Activated naive CD8-positive, alpha-beta T cell treated with anti-CD3 and anti-CD28 coated beads, Interleukin-2, amount 10 ng/mL, durations not matched to agents 7 days and 5 days (primary cell): ENCODE measurements at regions not wholly inside any gene's neighbourhood (a gene's known extent, or its start where the extent isn't known, plus 50 kb on each side); places are given as distances from the start of the nearest gene placed in this dataset.
"Not testable (repeated sequence)": the region's sequence is repeated elsewhere in the genome, so short reads cannot be mapped to it uniquely, and the experiment has no call there.

ENCODE experiments used
- ATAC-seq: fragments of 150-1000 bp; cut with Tn5 transposase; one replicate; pipeline ENCODE4 v1.10.0; 2021; ENCODE audit warnings: low read depth, moderate library complexity
- POLR2A ChIA-PET: fragments of 350-600 bp; sonication (Branson Sonifier 250); formaldehyde crosslinking; loops from one replicate; lab custom pipeline; 2021; ENCODE audit warnings: antibody characterized with exemption; lab: Charles Lee
- DNase-seq: peaks from one replicate; pipeline ENCODE4 v3.0.0; 2021
- H3K27ac Mint-ChIP-seq: one replicate; pipeline ENCODE4 v1.8.0; 2022; ENCODE audit warnings: mild to moderate bottlenecking, mixed read lengths
- H3K27me3 Mint-ChIP-seq: one replicate; pipeline ENCODE4 v1.8.0; 2022; ENCODE audit warnings: mild to moderate bottlenecking, moderate library complexity, mixed read lengths
- H3K36me3 Mint-ChIP-seq: one replicate; pipeline ENCODE4 v1.8.0; 2021; ENCODE audit warnings: mild to moderate bottlenecking, mixed read lengths
- H3K4me1 Mint-ChIP-seq: one replicate; pipeline ENCODE4 v1.8.0; 2021; ENCODE audit warnings: mixed read lengths
- H3K4me3 Mint-ChIP-seq: one replicate; pipeline ENCODE4 v1.8.0; 2022; ENCODE audit warnings: mild to moderate bottlenecking, moderate library complexity, mixed read lengths
- H3K9me3 Mint-ChIP-seq: one replicate; pipeline ENCODE4 v1.8.0; 2021; ENCODE audit warnings: mixed read lengths

- H3K4me1 Mint-ChIP-seq, result no peaks in the 10 kb centered on the region
- no peaks in the 10 kb centered on the region for H3K36me3 Mint-ChIP-seq
- no peak overlapping the region for H3K4me3 Mint-ChIP-seq
- no peaks in the 10 kb centered on the region for H3K9me3 Mint-ChIP-seq
- no peak overlapping the region for H3K27ac Mint-ChIP-seq
- H3K27me3 Mint-ChIP-seq, result peaks cover 4% of the 10 kb centered on the region
- DNase-seq (no peak), ATAC-seq (no peak)
- POLR2A ChIA-PET, result no interaction called here
Observed at GRCh38 chr20:4635781-4636180, 50.5 kb upstream of the PRNP start.

DNA sequence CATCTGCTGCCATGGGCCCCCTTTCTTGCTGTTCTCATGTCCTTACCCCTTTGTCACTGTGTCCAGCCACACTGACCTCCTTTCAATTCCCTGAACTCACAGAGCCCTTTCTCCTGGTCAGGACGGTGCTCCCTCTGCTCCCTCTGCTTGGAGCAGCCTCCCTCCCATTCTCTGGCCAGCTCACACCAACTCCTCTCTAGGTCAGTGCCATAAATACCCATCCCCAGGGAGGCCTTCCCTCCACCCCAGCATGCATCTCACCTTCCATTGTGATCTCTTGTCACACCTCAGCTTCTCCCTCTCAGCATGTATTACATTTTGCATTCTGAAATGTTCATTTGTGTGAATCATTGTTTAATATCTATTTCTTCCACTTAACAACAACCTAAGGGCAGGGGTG is 50.9 kb upstream of the PRNP start:
- Mint-ChIP-seq H3K9me3 (no peaks in the 10 kb centered on the region), H3K4me1 (no peaks in the 10 kb centered on the region), H3K27me3 (peaks cover 4% of the 10 kb centered on the region), H3K36me3 (no peaks in the 10 kb centered on the region), H3K27ac (no peak overlapping the region), H3K4me3 (no peak overlapping the region)
- DNase-seq (no peak), ATAC-seq (no peak)
- POLR2A ChIA-PET, result no interaction called here

DNA sequence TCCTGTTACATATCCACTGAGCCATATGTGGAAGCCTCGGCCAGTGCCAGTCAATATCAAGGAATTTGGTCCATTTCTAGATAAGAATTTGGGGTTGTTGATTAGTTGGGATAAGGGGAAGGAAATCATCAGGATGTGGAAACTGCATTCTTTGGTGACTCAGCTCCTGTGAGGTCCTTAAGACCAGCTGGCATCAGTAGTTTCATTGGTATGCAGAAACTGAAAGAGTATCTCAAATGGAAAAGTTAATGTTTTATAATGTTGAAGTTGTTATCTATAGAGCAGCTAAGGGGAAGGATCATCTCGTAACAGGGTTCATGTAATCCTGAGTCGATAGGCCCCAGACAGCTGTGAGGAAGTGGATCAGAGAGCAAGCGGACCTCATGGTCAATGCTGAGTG is 52.5 kb upstream of the PRNP start:
- no peaks in the 10 kb centered on the region for H3K4me1 Mint-ChIP-seq

DNA sequence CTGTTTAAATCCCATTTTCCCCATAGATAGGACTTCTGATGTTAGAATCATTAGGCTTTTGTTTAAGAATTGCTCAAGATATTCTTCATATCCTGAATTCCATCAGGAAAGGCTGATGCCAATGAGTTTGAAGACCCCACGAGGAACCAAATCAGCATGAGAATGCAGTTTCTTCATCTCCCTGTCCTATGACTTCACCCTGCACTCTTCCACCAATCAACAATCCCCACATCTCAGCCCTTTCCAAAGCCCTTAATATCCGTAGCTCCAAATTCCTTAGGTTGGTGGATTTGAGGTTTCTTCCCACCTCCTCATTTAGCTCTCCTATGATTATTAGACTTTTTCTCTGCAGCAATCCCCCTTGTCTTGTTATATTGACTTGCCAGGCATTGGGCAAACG is 52.9 kb upstream of the PRNP start:
- Mint-ChIP-seq H3K4me3 (no peak overlapping the region), H3K4me1 (no peaks in the 10 kb centered on the region), H3K9me3 (no peaks in the 10 kb centered on the region), H3K27me3 (peaks cover 8% of the 10 kb centered on the region), H3K36me3 (no peaks in the 10 kb centered on the region), H3K27ac (no peak overlapping the region)
- POLR2A ChIA-PET, result no interaction called here
- ATAC-seq, result no peak
- DNase-seq, result no peak

More for the DNA sequence above, 52.5 kb upstream of the PRNP start:
- ATAC-seq (no peak), DNase-seq (no peak)
- POLR2A ChIA-PET, result no interaction called here
- Mint-ChIP-seq H3K4me3 (no peak overlapping the region), H3K36me3 (no peaks in the 10 kb centered on the region), H3K9me3 (no peaks in the 10 kb centered on the region), H3K27me3 (peaks cover 8% of the 10 kb centered on the region), H3K27ac (no peak overlapping the region)

GRCh38 chr20:4632876-4633275 is 53.4 kb upstream of the PRNP start:
- no peaks in the 10 kb centered on the region for H3K36me3 Mint-ChIP-seq
- H3K27ac Mint-ChIP-seq, result no peak overlapping the region
- no peak overlapping the region for H3K4me3 Mint-ChIP-seq
- no peaks in the 10 kb centered on the region for H3K9me3 Mint-ChIP-seq
- POLR2A ChIA-PET, result no interaction called here
- H3K27me3 Mint-ChIP-seq, result peaks cover 10% of the 10 kb centered on the region
- ATAC-seq, result no peak
- H3K4me1 Mint-ChIP-seq, result no peaks in the 10 kb centered on the region
- no peak for DNase-seq

- POLR2A ChIA-PET, result no interaction called here
- DNase-seq (no peak), ATAC-seq (no peak)
- Mint-ChIP-seq H3K9me3 (peaks cover 5% of the 10 kb centered on the region), H3K4me1 (no peaks in the 10 kb centered on the region), H3K4me3 (no peak overlapping the region), H3K27me3 (peaks cover 28% of the 10 kb centered on the region), H3K36me3 (peaks cover 2% of the 10 kb centered on the region), H3K27ac (no peak overlapping the region)
Observed at GRCh38 chr20:4626228-4626627, 60.0 kb upstream of the PRNP start.

DNA sequence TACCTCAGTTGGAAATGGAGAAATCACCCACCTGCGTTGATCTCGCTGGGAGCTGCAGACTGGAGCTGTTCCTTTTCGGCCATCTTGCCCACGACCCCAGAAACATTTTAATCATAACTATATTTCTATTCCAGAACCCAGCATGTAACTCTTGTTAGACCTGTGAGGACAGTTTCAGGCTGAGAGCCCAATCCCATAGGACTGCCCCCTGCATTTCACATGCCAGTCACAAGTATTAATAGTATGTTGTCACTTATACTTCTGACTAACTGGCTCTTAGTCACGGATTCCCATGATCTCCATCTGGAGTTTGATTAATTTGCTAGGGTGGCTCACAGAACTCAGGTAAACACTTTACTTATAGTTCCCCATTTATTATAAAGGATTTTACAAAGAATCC is 60.6 kb upstream of the PRNP start:
- Mint-ChIP-seq H3K4me1 (no peaks in the 10 kb centered on the region), H3K4me3 (no peak overlapping the region), H3K9me3 (peaks cover 5% of the 10 kb centered on the region), H3K27ac (no peak overlapping the region), H3K36me3 (peaks cover 2% of the 10 kb centered on the region), H3K27me3 (peaks cover 34% of the 10 kb centered on the region)
- POLR2A ChIA-PET, result no interaction called here
- ATAC-seq (no peak), DNase-seq (no peak)

DNA sequence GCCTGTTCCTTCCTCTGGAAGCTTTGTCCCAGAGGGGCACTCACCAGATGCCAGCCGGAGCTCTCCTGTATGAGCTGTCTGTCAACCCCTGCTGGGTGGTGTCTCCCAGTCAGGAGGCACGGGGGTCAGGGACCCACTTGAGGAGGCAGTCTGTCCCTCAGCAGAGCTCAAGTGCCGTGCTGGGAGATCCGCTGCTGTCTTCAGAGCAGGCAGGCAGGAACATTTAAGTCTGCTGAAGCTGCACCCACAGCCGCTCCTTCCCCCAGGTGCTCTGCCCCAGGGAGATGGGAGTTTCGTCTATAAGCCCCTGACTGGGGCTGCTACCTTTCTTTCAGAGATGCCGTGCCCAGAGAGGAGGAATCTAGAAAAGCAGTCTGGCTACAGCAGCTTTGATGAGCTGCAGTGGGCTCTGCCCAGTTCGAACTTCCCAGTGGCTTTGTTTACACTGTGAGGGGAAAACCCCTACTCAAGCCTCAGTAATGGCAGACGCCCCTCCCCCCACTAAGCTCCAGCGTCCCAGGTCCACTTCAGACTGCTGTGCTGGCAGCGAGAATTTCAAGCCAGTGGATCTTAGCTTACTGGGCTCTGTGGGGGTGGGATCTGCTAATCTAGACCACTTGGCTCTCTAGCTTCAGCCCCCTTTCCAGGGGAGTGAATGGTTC is 61.5 kb upstream of the PRNP start:
- peaks cover 41% of the 10 kb centered on the region for H3K27me3 Mint-ChIP-seq
- not testable (repeated sequence) for H3K9me3 Mint-ChIP-seq

GRCh38 chr20:4619144-4619543 is 67.1 kb upstream of the PRNP start:
- POLR2A ChIA-PET, H3K4me1 Mint-ChIP-seq, ATAC-seq, H3K27ac Mint-ChIP-seq, DNase-seq, H3K4me3 Mint-ChIP-seq, H3K9me3 Mint-ChIP-seq: not testable (repeated sequence)
- Mint-ChIP-seq H3K36me3 (peaks cover 12% of the 10 kb centered on the region), H3K27me3 (peaks cover 44% of the 10 kb centered on the region)

More for the DNA sequence above, 61.5 kb upstream of the PRNP start:
- H3K4me3 Mint-ChIP-seq, DNase-seq, POLR2A ChIA-PET, H3K36me3 Mint-ChIP-seq, H3K27ac Mint-ChIP-seq, H3K4me1 Mint-ChIP-seq, ATAC-seq: not testable (repeated sequence)

DNA sequence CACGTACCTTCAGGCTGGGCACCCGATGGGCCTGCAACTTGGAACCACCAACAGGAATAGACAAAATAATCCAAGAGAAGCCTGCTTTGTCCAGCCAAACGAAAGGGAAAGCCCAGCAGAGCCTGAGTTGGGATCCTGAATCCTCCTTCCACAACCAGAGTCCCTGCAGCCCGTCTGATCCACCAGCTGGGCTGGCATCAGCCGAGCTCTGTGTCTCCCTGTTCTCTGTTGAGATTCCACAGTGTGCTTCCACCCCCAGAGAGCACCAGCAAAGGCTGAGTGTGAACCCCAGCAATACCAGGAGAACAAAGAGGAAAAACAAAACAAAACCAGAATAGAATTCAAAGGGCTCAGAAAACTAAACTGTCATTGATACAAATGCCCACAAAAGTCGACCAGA is 68.8 kb upstream of the PRNP start:
- H3K27ac Mint-ChIP-seq, result no peak overlapping the region
- peaks cover 7% of the 10 kb centered on the region for H3K4me1 Mint-ChIP-seq
- H3K27me3 Mint-ChIP-seq, result peaks cover 41% of the 10 kb centered on the region
- DNase-seq (no peak), ATAC-seq (no peak)
- POLR2A ChIA-PET, result no interaction called here
- peaks cover 12% of the 10 kb centered on the region for H3K36me3 Mint-ChIP-seq
- peaks cover 7% of the 10 kb centered on the region for H3K9me3 Mint-ChIP-seq
- no peak overlapping the region for H3K4me3 Mint-ChIP-seq

GRCh38 chr20:4617019-4617418 is 69.2 kb upstream of the PRNP start:
- ATAC-seq (no peak), DNase-seq (no peak)
- no peak overlapping the region for H3K27ac Mint-ChIP-seq
- H3K27me3 Mint-ChIP-seq, result peaks cover 36% of the 10 kb centered on the region
- H3K4me1 Mint-ChIP-seq, result peaks cover 7% of the 10 kb centered on the region
- peaks cover 4% of the 10 kb centered on the region for H3K9me3 Mint-ChIP-seq
- POLR2A ChIA-PET, result no interaction called here
- peaks cover 9% of the 10 kb centered on the region for H3K36me3 Mint-ChIP-seq
- H3K4me3 Mint-ChIP-seq, result no peak overlapping the region

- no peak for DNase-seq
- H3K27ac Mint-ChIP-seq, result no peak overlapping the region
- H3K4me1 Mint-ChIP-seq, result peaks cover 9% of the 10 kb centered on the region
- H3K4me3 Mint-ChIP-seq, result no peak overlapping the region
- peaks cover 9% of the 10 kb centered on the region for H3K36me3 Mint-ChIP-seq
- H3K9me3 Mint-ChIP-seq, result peaks cover 4% of the 10 kb centered on the region
- POLR2A ChIA-PET, result interaction anchor here (0.8 kb wide), 1 partner anchor 107 kb away, joined by 3 read pairs; no protein-coding TSS in a partner anchor
- peaks cover 13% of the 10 kb centered on the region for H3K27me3 Mint-ChIP-seq
- ATAC-seq, result peak; percentile 78
Observed at GRCh38 chr20:4613718-4614620, 72.3 kb upstream of the PRNP start.

DNA sequence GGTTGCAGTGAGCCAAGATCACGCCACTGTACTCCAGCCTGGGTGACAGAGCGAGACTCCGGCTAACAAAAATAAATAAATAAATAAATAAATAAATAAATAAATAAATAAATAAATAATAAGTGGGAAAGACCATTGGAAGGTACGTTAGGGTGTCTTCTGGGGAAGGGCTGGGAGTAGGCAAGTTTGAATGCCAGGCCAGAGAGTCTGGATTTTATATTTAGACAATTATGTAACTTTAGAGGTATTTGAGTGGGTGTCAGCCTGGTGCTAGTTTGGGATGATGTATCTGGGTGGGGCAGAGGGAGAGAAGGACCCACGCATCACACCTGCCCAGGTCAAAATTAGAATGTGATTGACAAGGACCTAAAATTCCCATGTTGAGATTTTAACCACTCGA is 73.1 kb upstream of the PRNP start:
- Mint-ChIP-seq H3K36me3 (peaks cover 9% of the 10 kb centered on the region), H3K27me3 (peaks cover 9% of the 10 kb centered on the region), H3K4me3 (no peak overlapping the region), H3K27ac (no peak overlapping the region), H3K4me1 (peaks cover 6% of the 10 kb centered on the region), H3K9me3 (peaks cover 4% of the 10 kb centered on the region)
- no peak for ATAC-seq
- POLR2A ChIA-PET, result interaction anchor here (0.8 to 1.0 kb wide), 2 partner anchors 107 kb away, joined by 3 to 4 read pairs; no protein-coding TSS in a partner anchor
- DNase-seq, result no peak

GRCh38 chr20:4610871-4611270 is 75.4 kb upstream of the PRNP start:
- no peak overlapping the region for H3K27ac Mint-ChIP-seq
- POLR2A ChIA-PET, result no interaction called here

More at GRCh38 chr20:4610871-4611270, 75.4 kb upstream of the PRNP start:
- peaks cover 10% of the 10 kb centered on the region for H3K27me3 Mint-ChIP-seq
- DNase-seq (no peak), ATAC-seq (no peak)
- H3K4me3 Mint-ChIP-seq, result no peak overlapping the region
- H3K9me3 Mint-ChIP-seq, result no peaks in the 10 kb centered on the region
- H3K4me1 Mint-ChIP-seq, result peaks cover 7% of the 10 kb centered on the region
- peaks cover 4% of the 10 kb centered on the region for H3K36me3 Mint-ChIP-seq
